ENCODE measurements at regions not wholly inside any gene's neighbourhood (a gene's known extent, or its start where the extent isn't known, plus 50 kb on each side); places are given as distances from the start of the nearest gene placed in this dataset.
A peak's percentile ranks its signal among the peaks of the same experiment; 100 is the strongest.
"Not testable (repeated sequence)": the region's sequence is repeated elsewhere in the genome, so short reads cannot be mapped to it uniquely, and the experiment has no call there.

DNA sequence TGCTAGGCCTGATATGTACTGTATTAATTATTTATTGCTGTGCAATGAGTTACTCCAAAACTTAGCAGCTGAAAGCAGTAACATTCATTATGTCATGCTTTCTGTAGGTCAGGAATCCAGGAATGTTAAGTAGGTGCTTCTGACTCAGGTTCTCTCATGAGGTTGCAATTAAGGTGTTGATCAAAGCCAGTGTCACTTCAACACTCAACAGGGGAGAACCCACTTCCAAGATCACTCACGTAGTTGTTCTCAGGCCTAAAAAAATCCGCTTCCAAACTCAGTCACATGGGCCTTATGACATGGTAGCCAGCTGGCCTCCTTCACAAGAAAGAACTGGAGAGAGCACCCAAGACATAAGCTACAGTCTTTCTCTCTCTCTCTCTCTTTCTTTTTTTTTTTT is 211.1 kb upstream of the NBEA start:
- intact Hi-C loops (cut with DNase I), result no loop called here
- no peaks in the 10 kb centered on the region for H3K9me3 ChIP-seq
- H3K4me3 ChIP-seq, result no peak overlapping the region
- TF ChIP-seq CTCF (IDR thresholded peaks at IDR 0.05), result no peak
- no peak for TF ChIP-seq POLR2AphosphoS5 (IDR thresholded peaks at IDR 0.05; ENCODE audit: insufficient read depth in 1 of 2, low read depth in 1 of 2)
- TF ChIP-seq POLR2A (IDR thresholded peaks at IDR 0.05), result no peak
- H3K27ac ChIP-seq, result no peak overlapping the region
- peaks cover 6% of the 10 kb centered on the region for H3K4me1 ChIP-seq
- H3K36me3 ChIP-seq, result no peaks in the 10 kb centered on the region
- H3K27me3 ChIP-seq, result no peaks in the 10 kb centered on the region
- DNase-seq (ENCODE audit: extremely low spot score in 2 of 2), result no peak

DNA sequence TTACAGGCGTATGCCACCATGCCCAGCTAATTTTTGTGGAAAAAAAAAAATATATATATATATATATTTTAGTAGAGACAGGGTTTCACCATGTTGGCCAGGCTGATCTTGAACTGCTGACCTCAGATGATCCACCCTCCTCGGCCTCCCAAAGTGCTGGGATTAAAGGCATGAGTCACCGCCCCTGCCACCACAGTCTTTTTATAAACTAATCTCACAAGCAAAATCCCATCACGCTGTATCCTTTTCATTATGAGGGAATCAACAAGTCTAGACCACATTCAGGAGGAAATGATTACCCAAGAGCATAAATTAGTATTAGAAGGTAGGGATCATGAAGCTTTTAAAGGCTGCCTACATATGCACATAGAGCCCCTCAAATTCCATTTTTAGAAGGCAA is 210.6 kb upstream of the NBEA start:
- peaks cover 6% of the 10 kb centered on the region for H3K4me1 ChIP-seq
- TF ChIP-seq POLR2A (IDR thresholded peaks at IDR 0.05), result no peak
- TF ChIP-seq POLR2AphosphoS5 (IDR thresholded peaks at IDR 0.05; ENCODE audit: insufficient read depth in 1 of 2, low read depth in 1 of 2), result no peak
- no peak for TF ChIP-seq CTCF (IDR thresholded peaks at IDR 0.05)
- H3K9me3 ChIP-seq, result no peaks in the 10 kb centered on the region
- no peak for DNase-seq (ENCODE audit: extremely low spot score in 2 of 2)
- no peaks in the 10 kb centered on the region for H3K27me3 ChIP-seq
- intact Hi-C loops (cut with DNase I), result no loop called here
- no peak overlapping the region for H3K4me3 ChIP-seq
- no peak overlapping the region for H3K27ac ChIP-seq
- H3K36me3 ChIP-seq, result no peaks in the 10 kb centered on the region

- TF ChIP-seq POLR2A (IDR thresholded peaks at IDR 0.05), result no peak
- TF ChIP-seq CTCF (IDR thresholded peaks at IDR 0.05), result no peak
- TF ChIP-seq POLR2AphosphoS5 (IDR thresholded peaks at IDR 0.05; ENCODE audit: insufficient read depth in 1 of 2, low read depth in 1 of 2), result peak in 1 of 2 donors; percentile 42
- no peaks in the 10 kb centered on the region for H3K27me3 ChIP-seq
- no peak overlapping the region for H3K4me3 ChIP-seq
- peaks cover 6% of the 10 kb centered on the region for H3K4me1 ChIP-seq
- intact Hi-C loops (cut with DNase I), result no loop called here
- H3K36me3 ChIP-seq, result no peaks in the 10 kb centered on the region
- no peaks in the 10 kb centered on the region for H3K9me3 ChIP-seq
- H3K27ac ChIP-seq, result peak overlapping the region; percentile 15
- no peak for DNase-seq (ENCODE audit: extremely low spot score in 2 of 2)
Observed at GRCh38 chr13:34733721-34734120, 208.3 kb upstream of the NBEA start.

DNA sequence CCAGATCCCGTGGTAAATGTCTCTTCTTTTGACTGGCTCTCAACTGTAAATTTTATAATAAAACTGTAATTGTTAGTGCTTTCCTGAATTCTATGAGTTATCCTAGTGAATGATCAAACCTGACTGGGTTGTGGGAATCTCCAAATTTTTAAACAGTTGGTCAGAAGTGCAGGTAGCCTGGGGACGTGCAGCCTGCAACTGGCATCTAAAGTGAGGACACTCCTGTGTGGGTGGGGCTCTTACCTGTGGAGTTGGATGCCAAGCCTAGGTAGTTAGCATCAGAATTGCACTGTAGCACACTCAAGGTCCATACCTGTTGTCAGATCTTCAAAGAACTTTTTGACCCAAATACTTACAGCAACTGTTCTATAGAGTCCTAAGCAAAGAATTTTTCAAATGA is 207.1 kb upstream of the NBEA start:
- DNase-seq (ENCODE audit: extremely low spot score in 2 of 2), result no peak
- H3K27me3 ChIP-seq, result no peaks in the 10 kb centered on the region
- no peak overlapping the region for H3K4me3 ChIP-seq
- intact Hi-C loops (cut with DNase I), result no loop called here
- peaks cover 6% of the 10 kb centered on the region for H3K4me1 ChIP-seq
- TF ChIP-seq CTCF (IDR thresholded peaks at IDR 0.05), result no peak
- TF ChIP-seq POLR2AphosphoS5 (IDR thresholded peaks at IDR 0.05; ENCODE audit: insufficient read depth in 1 of 2, low read depth in 1 of 2), result no peak
- TF ChIP-seq POLR2A (IDR thresholded peaks at IDR 0.05), result no peak
- H3K36me3 ChIP-seq, result no peaks in the 10 kb centered on the region
- peak overlapping the region; percentile 15 for H3K27ac ChIP-seq
- H3K9me3 ChIP-seq, result no peaks in the 10 kb centered on the region

DNA sequence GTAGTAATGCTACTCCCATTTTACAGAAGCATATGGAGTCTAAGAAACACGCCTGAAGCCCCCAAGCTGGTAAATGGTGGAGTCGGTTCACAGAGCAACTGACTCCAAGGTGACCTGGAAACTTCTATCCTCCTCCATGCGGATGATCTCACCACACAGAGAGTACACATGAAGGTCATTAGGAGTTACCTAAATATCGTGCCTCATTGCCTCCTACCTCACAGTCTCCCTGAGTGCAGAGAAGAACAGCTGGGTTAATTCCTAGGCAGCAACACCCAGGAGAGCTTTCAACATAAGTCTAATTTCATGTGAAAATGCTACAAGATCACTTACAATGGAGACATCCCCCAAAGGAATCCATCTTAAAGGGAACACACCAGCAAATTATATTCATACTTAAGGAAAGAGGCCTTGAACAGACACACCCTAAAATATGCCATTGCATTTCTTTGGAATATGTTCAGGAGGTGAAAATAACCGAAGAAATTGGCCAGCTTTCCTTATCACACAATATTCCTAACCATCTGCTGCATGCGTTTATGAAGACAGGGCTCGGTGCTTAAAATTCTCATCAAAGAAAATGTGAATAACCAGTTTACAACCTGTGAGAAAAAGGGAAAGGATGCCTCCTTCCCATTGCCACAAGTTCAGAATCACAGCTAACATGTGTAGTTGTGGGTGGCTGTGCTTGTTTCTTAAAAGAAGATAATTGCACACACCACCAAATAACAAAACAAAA is 203.6 kb upstream of the NBEA start:
- Histone ChIP-seq H3K27ac (no peak overlapping the region), H3K36me3 (no peaks in the 10 kb centered on the region), H3K4me1 (peaks cover 6% of the 10 kb centered on the region), H3K9me3 (no peaks in the 10 kb centered on the region), H3K27me3 (no peaks in the 10 kb centered on the region), H3K4me3 (no peak overlapping the region)
- DNase-seq (ENCODE audit: extremely low spot score in 2 of 2), result no peak
- TF ChIP-seq POLR2AphosphoS5 (IDR thresholded peaks at IDR 0.05; ENCODE audit: insufficient read depth in 1 of 2, low read depth in 1 of 2) (no peak), POLR2A (IDR thresholded peaks at IDR 0.05) (no peak), CTCF (IDR thresholded peaks at IDR 0.05) (no peak)
- intact Hi-C loops (cut with DNase I), result no loop called here

GRCh38 chr13:34747056-34747455 is 195.0 kb upstream of the NBEA start:
- H3K4me3 ChIP-seq; intact Hi-C loops (cut with DNase I); H3K27me3 ChIP-seq; DNase-seq (ENCODE audit: extremely low spot score in 2 of 2); H3K27ac ChIP-seq; H3K36me3 ChIP-seq; H3K9me3 ChIP-seq: not testable (repeated sequence)
- peaks cover 18% of the 10 kb centered on the region for H3K4me1 ChIP-seq

Data from vagina (tissue), 2 donors.